H1 (cell line): ENCODE measurements at regions not wholly inside any gene's neighbourhood (a gene's known extent, or its start where the extent isn't known, plus 50 kb on each side); places are given as distances from the start of the nearest gene placed in this dataset.

Experiments
- CTCF ChIA-PET: fragments of 300-600 bp; sonication (Branson Sonifier 250); formaldehyde crosslinking; loops from one replicate; lab custom pipeline; 2021; ENCODE audit not compliant: partially characterized antibody; lab: Charles Lee
- POLR2A ChIA-PET: fragments of 300-600 bp; sonication (Branson Sonifier 250); formaldehyde crosslinking; loops from one replicate; lab custom pipeline; 2021; ENCODE audit warnings: inconsistent platforms; ENCODE audit not compliant: partially characterized antibody; lab: Charles Lee
- DNase-seq, 2 experiments: peaks; one replicate each; pipeline versions ENCODE4 v3.0.0 to v3.0.0-alpha.2; 2010 to 2022; ENCODE audit warnings: low spot score in 2 of 2, low read depth in 1 of 2, mixed read lengths in 1 of 2
- FAIRE-seq: peaks from 2 replicates; lab custom pipeline; 2011; peaks lifted over from hg19 to GRCh38; lab: Jason Lieb, UNC
- H2AFZ ChIP-seq: 2 replicates; pipeline ENCODE4 v1.8.1; 2012; ENCODE audit warnings: low read length, inconsistent platforms
- H2AK5ac ChIP-seq: 2 replicates; pipeline ENCODE4 v1.6.1; 2013; ENCODE audit warnings: low read depth, low read length
- H2BK120ac ChIP-seq: replicated peaks from 2 replicates; pipeline ENCODE3; 2013; ENCODE audit warnings: low read depth, low read length, inconsistent platforms
- H2BK12ac ChIP-seq: 2 replicates; pipeline ENCODE4 v1.6.1; 2013; ENCODE audit warnings: low read depth, low read length
- H2BK15ac ChIP-seq: 2 replicates; pipeline ENCODE4 v1.6.1; 2013; ENCODE audit warnings: low read length
- H2BK20ac ChIP-seq: 2 replicates; pipeline ENCODE4 v1.6.1; 2013; ENCODE audit warnings: low read length
- H2BK5ac ChIP-seq: 2 replicates; pipeline ENCODE4 v1.6.1; 2013; ENCODE audit warnings: low read depth, low read length
- H3K14ac ChIP-seq: 2 replicates; pipeline ENCODE4 v1.6.1; 2013; ENCODE audit warnings: inconsistent platforms; ENCODE audit not compliant: insufficient read length
- H3K18ac ChIP-seq: 2 replicates; pipeline ENCODE4 v1.6.1; 2013; ENCODE audit warnings: low read length; ENCODE audit errors: extremely low read depth
- H3K23ac ChIP-seq: 2 replicates; pipeline ENCODE4 v1.6.1; 2013; ENCODE audit warnings: inconsistent platforms; ENCODE audit not compliant: insufficient read length
- H3K23me2 ChIP-seq: 2 replicates; pipeline ENCODE4 v1.6.1; 2013; ENCODE audit warnings: low read depth, low read length
- H3K27ac ChIP-seq: 2 replicates; pipeline ENCODE4 v1.6.1; 2011; ENCODE audit warnings: low read depth, low read length, inconsistent platforms
- H3K27me3 ChIP-seq, 4 experiments: replicated peaks in 1 of 4; 1 replicate in 1 of 4; 2 replicates in 3 of 4; pipeline versions ENCODE4 v1.6.1 to v1.8.1; 2011 to 2013; ENCODE audit warnings: low read length in 3 of 4, mild to moderate bottlenecking in 3 of 4, inconsistent platforms in 2 of 4, mixed read lengths in 2 of 4, moderate library complexity in 1 of 4; ENCODE audit not compliant: control insufficient read depth in 3 of 4, insufficient read depth in 3 of 4; ENCODE audit errors: extremely low read depth in 1 of 4
- H3K36me3 ChIP-seq, 4 experiments: 2 replicates each; pipeline versions ENCODE4 v1.6.1 to v1.8.1; 2011 to 2013; ENCODE audit warnings: mild to moderate bottlenecking in 4 of 4, low read length in 3 of 4, moderate library complexity in 2 of 4, control low read depth in 1 of 4, inconsistent platforms in 1 of 4; ENCODE audit not compliant: insufficient read depth in 4 of 4, control insufficient read depth in 2 of 4
- H3K4ac ChIP-seq: replicated peaks from 2 replicates; pipeline ENCODE3; 2013; ENCODE audit warnings: low read length, low read depth, mixed read lengths, inconsistent platforms; ENCODE audit not compliant: insufficient read length
- H3K4me1 ChIP-seq, 4 experiments: replicated peaks in 1 of 4; 1 replicate in 1 of 4; 2 replicates in 3 of 4; pipeline versions ENCODE4 v1.6.1 to v1.8.1; 2011 to 2013; ENCODE audit warnings: low read length in 3 of 4, inconsistent platforms in 2 of 4, mixed read lengths in 1 of 4; ENCODE audit not compliant: insufficient read depth in 4 of 4, control insufficient read depth in 3 of 4
- H3K4me2 ChIP-seq, 2 experiments: 2 replicates each; pipeline versions ENCODE4 v1.6.1 to v1.8.1; 2011 to 2013; ENCODE audit warnings: low read depth in 2 of 2, low read length in 2 of 2, control low read depth in 1 of 2, inconsistent platforms in 1 of 2, mild to moderate bottlenecking in 1 of 2; ENCODE audit not compliant: insufficient read depth in 1 of 2
- H3K4me3 ChIP-seq, 4 experiments: fragments of 200-600, 300-600 bp in 1 of 4; sonication (generic), shearing (Covaris generic), sonication (Bioruptor Twin) in 1 of 4; 2 replicates each; pipeline versions ENCODE4 v1.5.1 to v1.8.1; 2011 to 2016; ENCODE audit warnings: low read length in 4 of 4, low read depth in 3 of 4, control low read depth in 2 of 4, inconsistent platforms in 2 of 4, mild to moderate bottlenecking in 2 of 4, mixed read lengths in 1 of 4, moderate library complexity in 1 of 4; ENCODE audit not compliant: insufficient read depth in 2 of 4; ENCODE audit errors: extremely low read depth in 1 of 4
- H3K56ac ChIP-seq: replicated peaks from 2 replicates; pipeline ENCODE3; 2013; ENCODE audit warnings: low read depth, mild to moderate bottlenecking, mixed read lengths, low read length, inconsistent platforms; ENCODE audit not compliant: insufficient read length
- H3K79me1 ChIP-seq: 2 replicates; pipeline ENCODE4 v1.6.1; 2013; ENCODE audit warnings: low read depth, low read length, control low read depth
- H3K79me2 ChIP-seq, 2 experiments: 2 replicates each; pipeline versions ENCODE4 v1.6.1 to v1.8.1; 2012 to 2013; ENCODE audit warnings: low read length in 2 of 2, mild to moderate bottlenecking in 2 of 2, inconsistent platforms in 1 of 2; ENCODE audit not compliant: insufficient read depth in 2 of 2, control insufficient read depth in 1 of 2
- H3K9ac ChIP-seq, 4 experiments: replicated peaks in 1 of 4; 1 replicate in 1 of 4; 2 replicates in 3 of 4; pipeline versions ENCODE4 v1.6.1 to v1.8.1; 2011 to 2013; ENCODE audit warnings: low read depth in 3 of 4, low read length in 3 of 4, control low read depth in 2 of 4, mild to moderate bottlenecking in 2 of 4, moderate library complexity in 2 of 4, inconsistent platforms in 1 of 4; ENCODE audit errors: extremely low read depth in 1 of 4
- H3K9me3 ChIP-seq, 2 experiments: 2 replicates each; pipeline versions ENCODE4 v1.6.1 to v1.8.1; 2012 to 2013; ENCODE audit warnings: mild to moderate bottlenecking in 2 of 2, moderate library complexity in 2 of 2, control low read depth in 1 of 2, inconsistent platforms in 1 of 2, low read depth in 1 of 2, low read length in 1 of 2, mixed read lengths in 1 of 2; ENCODE audit not compliant: insufficient read depth in 2 of 2
- H4K20me1 ChIP-seq, 2 experiments: replicated peaks in 1 of 2; 2 replicates each; pipeline versions ENCODE3 to v1.8.1; 2011 to 2013; ENCODE audit warnings: inconsistent platforms in 2 of 2, low read length in 2 of 2, mild to moderate bottlenecking in 1 of 2; ENCODE audit not compliant: insufficient read depth in 2 of 2, control insufficient read depth in 1 of 2
- H4K5ac ChIP-seq: 2 replicates; pipeline ENCODE4 v1.6.1; 2013; ENCODE audit warnings: low read length, low read depth, mixed read lengths, inconsistent platforms; ENCODE audit not compliant: insufficient read length
- H4K8ac ChIP-seq: 2 replicates; pipeline ENCODE4 v1.8.0; 2013; ENCODE audit warnings: mild to moderate bottlenecking, moderate library complexity, low read length, inconsistent platforms; ENCODE audit not compliant: insufficient read depth; ENCODE audit errors: extremely low read depth
- H4K91ac ChIP-seq: replicated peaks from 2 replicates; pipeline ENCODE3; 2013; ENCODE audit warnings: low read length, mixed read lengths, inconsistent platforms; ENCODE audit not compliant: insufficient read length
- BACH1 ChIP-seq: IDR thresholded peaks from 2 replicates; pipeline ENCODE4 v1.6.1; 2012; ENCODE audit warnings: low read length, improper control_type of control experiment
- BRCA1 ChIP-seq: IDR thresholded peaks from 2 replicates; pipeline ENCODE4 v1.6.1; 2012; ENCODE audit warnings: low read depth, low read length, improper control_type of control experiment
- CBX5 ChIP-seq: fragments of 300-800, 300-1000 bp; sonication (generic); IDR thresholded peaks from 2 replicates; pipeline ENCODE4 v1.7.1; 2016; ENCODE audit warnings: antibody characterized with exemption, low read length, low read depth
- EGR1 ChIP-seq: IDR thresholded peaks from 2 replicates; pipeline ENCODE4 v1.6.1; 2011; ENCODE audit warnings: low read depth, low read length, borderline replicate concordance
- KDM4A ChIP-seq: IDR thresholded peaks from one replicate; pipeline ENCODE4 v1.7.1; 2012; ENCODE audit warnings: low read depth, mild to moderate bottlenecking, moderate library complexity, low read length, inconsistent platforms; ENCODE audit not compliant: severe bottlenecking
- KDM5A ChIP-seq: fragments of 200-600 bp; IDR thresholded peaks from 2 replicates; pipeline ENCODE4 v1.7.1; 2012; ENCODE audit warnings: mild to moderate bottlenecking, low read length, inconsistent platforms, mixed read lengths
- PHF8 ChIP-seq: fragments of 200-600 bp; sonication (generic); conservative IDR thresholded peaks from 2 replicates; pipeline ENCODE4 v1.7.1; 2012; ENCODE audit warnings: low read depth, mild to moderate bottlenecking, inconsistent platforms, low read length, moderate library complexity
- SAP30 ChIP-seq: fragments of 300-600 bp; sonication (generic); IDR thresholded peaks from 2 replicates; pipeline ENCODE4 v1.7.1; 2012; ENCODE audit warnings: low read length, moderate library complexity, mild to moderate bottlenecking, inconsistent platforms; ENCODE audit not compliant: insufficient read depth, insufficient replicate concordance
- TBP ChIP-seq: IDR thresholded peaks from 2 replicates; pipeline ENCODE4 v1.6.1; 2011; ENCODE audit warnings: low read depth, low read length, improper control_type of control experiment
- TCF12 ChIP-seq: IDR thresholded peaks from 2 replicates; pipeline ENCODE4 v1.6.1; 2011; ENCODE audit warnings: low read depth, mild to moderate bottlenecking, low read length
- ZNF274 ChIP-seq: IDR thresholded peaks from 2 replicates; pipeline ENCODE4 v1.7.0; 2012; ENCODE audit warnings: low read length, borderline replicate concordance; ENCODE audit errors: extremely low read depth
- WGBS, 2 experiments: shearing (Covaris generic) in 1 of 2; methylation state at CpG; one replicate each; pipeline versions ENCODE4 v1.1.6 to v1.1.7; 2013 to 2015; ENCODE audit warnings: low lambda C conversion rate in 2 of 2, mixed read lengths in 2 of 2, inconsistent platforms in 1 of 2, low coverage in 1 of 2, missing lambda C conversion rate in 1 of 2; ENCODE audit not compliant: insufficient replicate concordance in 2 of 2, insufficient coverage in 1 of 2, insufficient read length in 1 of 2; ENCODE audit errors: extremely low coverage in 1 of 2, missing lambda C conversion rate in 1 of 2; 5-methylcytosine and 5-hydroxymethylcytosine counted together
- TF ChIP-seq, protein P1 (sequence below): IDR thresholded peaks from 2 replicates; pipeline ENCODE4 v1.6.1; 2011; ENCODE audit warnings: low read depth, mild to moderate bottlenecking, low read length; ENCODE audit not compliant: insufficient read depth

DNA sequence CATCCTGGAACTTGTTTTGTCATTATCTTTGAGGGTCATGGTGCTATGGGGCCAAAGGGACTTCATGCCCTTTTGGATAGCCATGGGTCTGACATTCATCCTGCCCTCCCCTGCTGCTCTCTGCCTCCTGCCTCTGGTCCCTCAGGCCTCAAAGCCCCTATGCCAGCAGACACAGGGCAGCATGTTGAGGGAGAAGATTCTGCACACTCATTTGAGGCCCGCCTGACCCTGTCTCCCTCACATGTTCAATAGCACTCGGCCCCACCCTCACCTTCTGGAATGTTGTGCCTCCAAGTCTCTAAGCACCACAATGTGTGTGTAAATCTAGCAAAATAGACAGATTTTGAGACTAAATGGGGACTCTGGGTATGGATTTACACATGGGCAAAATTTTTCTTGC, 178.7 kb upstream of the ANKRD28 start:
- Histone ChIP-seq H2BK120ac (no peak overlapping the region), H4K8ac (no peak overlapping the region; the same call in 1 of the 2 replicates), H3K9me3 (no peaks in the 10 kb centered on the region), H3K56ac (no peak overlapping the region), H3K36me3 (no peaks in the 10 kb centered on the region), H4K91ac (no peak overlapping the region), H2AK5ac (no peak overlapping the region), H3K23me2 (no peaks in the 10 kb centered on the region), H3K79me1 (no peaks in the 10 kb centered on the region), H3K4me1 (no peaks in the 10 kb centered on the region; a peak in 1 of 7 replicates), H3K14ac (no peak overlapping the region), H2BK20ac (no peak overlapping the region), H2AFZ (no peak overlapping the region), H3K4me2 (no peak overlapping the region), H2BK12ac (no peak overlapping the region; the same call in 1 of the 2 replicates), H3K4me3 (no peak overlapping the region), H3K23ac (no peak overlapping the region), H3K27ac (no peak overlapping the region), H3K9ac (no peak overlapping the region), H3K27me3 (no peaks in the 10 kb centered on the region), H3K79me2 (no peaks in the 10 kb centered on the region), H2BK5ac (no peak overlapping the region), H2BK15ac (no peak overlapping the region), H3K18ac (no peak overlapping the region)
- 77% methylated on average over 2 of the region's 2 CpGs; no CpG with 5 or more reads in 1 of the 2 experiments for WGBS, 2 experiments
- FAIRE-seq: no peak
- CTCF ChIA-PET: interaction anchor here (0.8 to 5.4 kb wide), 5 partner anchors 11 to 201 kb away, joined by 4 to 34 read pairs (median 8); no protein-coding TSS in a partner anchor
- no peak for TF ChIP-seq CBX5
- no peak for TF ChIP-seq KDM4A
- TF ChIP-seq KDM5A: no peak
- TF ChIP-seq EGR1: no peak
- no peak for TF ChIP-seq TCF12
- TF ChIP-seq BACH1: no peak
- TF ChIP-seq TBP: no peak
- TF ChIP-seq ZNF274: no peak
- no peak for TF ChIP-seq SAP30
- TF ChIP-seq BRCA1: no peak
- no peak for TF ChIP-seq PHF8
- TF ChIP-seq, protein P1, sequence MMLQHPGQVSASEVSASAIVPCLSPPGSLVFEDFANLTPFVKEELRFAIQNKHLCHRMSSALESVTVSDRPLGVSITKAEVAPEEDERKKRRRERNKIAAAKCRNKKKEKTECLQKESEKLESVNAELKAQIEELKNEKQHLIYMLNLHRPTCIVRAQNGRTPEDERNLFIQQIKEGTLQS: no peak
- TF ChIP-seq, all 59 proteins: peak for 0
- H4K20me1 ChIP-seq: no peaks in the 10 kb centered on the region
- no peak for DNase-seq
- H3K4ac ChIP-seq: no peak overlapping the region
- POLR2A ChIA-PET: no interaction called here
- no peak overlapping the region for H4K5ac ChIP-seq
